ENCODE measurements at regions not wholly inside any gene's neighbourhood (a gene's known extent, or its start where the extent isn't known, plus 50 kb on each side); places are given as distances from the start of the nearest gene placed in this dataset.

DNA sequence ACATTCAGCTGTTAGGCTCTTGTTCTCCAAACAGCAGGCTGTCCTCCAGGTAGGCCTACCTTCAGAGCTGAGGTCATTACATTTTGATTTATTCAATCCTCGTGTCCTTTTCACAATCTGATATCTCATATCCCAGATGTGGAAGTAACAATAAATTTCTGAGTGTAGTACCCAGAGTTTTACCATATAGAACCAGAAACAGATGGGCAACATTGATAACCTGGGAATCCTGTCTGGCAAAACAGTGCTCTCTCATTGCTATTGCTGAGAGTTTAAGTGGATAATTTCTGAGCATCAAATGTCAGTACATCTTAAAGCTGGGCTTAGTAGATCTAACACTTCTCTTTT lies 1007.8 kb downstream of the REEP3 start:
- no peak overlapping the region for H3K4me3 ChIP-seq (replicated peaks in 1 of 2; ENCODE audit: low read depth in 2 of 2, low read length in 2 of 2)
- DNase-seq (ENCODE audit: low read depth in 2 of 2) = no peak
- TF ChIP-seq CTCF (IDR thresholded peaks at IDR 0.05; ENCODE audit: low read depth, low read length) = no peak

GRCh38 chr10:64534616-64535015 lies 1013.4 kb downstream of the REEP3 start:
- H3K4me3 ChIP-seq (replicated peaks in 1 of 2; ENCODE audit: low read depth in 2 of 2, low read length in 2 of 2) = no peak overlapping the region
- TF ChIP-seq CTCF (IDR thresholded peaks at IDR 0.05; ENCODE audit: low read depth, low read length) = no peak
- DNase-seq (ENCODE audit: low read depth in 2 of 2) = no peak

- TF ChIP-seq CTCF (IDR thresholded peaks at IDR 0.05; ENCODE audit: low read depth, low read length) = no peak
- no peak overlapping the region for H3K4me3 ChIP-seq (replicated peaks in 1 of 2; ENCODE audit: low read depth in 2 of 2, low read length in 2 of 2)
- DNase-seq (ENCODE audit: low read depth in 2 of 2) = no peak
Observed at GRCh38 chr10:64535131-64535867, 1014.1 kb downstream of the REEP3 start.

DNA sequence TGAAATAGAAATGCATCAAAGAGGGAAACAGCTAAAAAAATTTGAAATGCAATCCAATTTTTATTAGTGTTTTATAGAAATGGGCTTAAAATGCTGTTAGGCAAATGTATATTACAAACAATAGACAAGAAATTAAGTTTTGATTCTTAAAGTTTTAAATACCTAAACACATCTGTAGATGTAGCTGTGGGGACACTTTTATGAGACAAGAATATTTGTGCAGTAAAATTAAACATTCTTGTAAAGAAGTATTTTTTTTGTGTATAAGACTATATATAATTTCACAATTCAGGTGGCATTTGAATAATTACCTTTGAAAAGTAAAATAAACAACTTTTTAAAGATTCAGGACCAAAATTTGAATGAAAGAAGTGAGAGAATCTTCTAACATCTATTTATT lies 1015.9 kb downstream of the REEP3 start:
- H3K4me3 ChIP-seq (replicated peaks in 1 of 2; ENCODE audit: low read depth in 2 of 2, low read length in 2 of 2) = no peak overlapping the region
- DNase-seq (ENCODE audit: low read depth in 2 of 2) = no peak
- TF ChIP-seq CTCF (IDR thresholded peaks at IDR 0.05; ENCODE audit: low read depth, low read length) = no peak

- no peak for TF ChIP-seq CTCF (IDR thresholded peaks at IDR 0.05; ENCODE audit: low read depth, low read length)
- DNase-seq (ENCODE audit: low read depth in 2 of 2) = no peak
- no peak overlapping the region for H3K4me3 ChIP-seq (replicated peaks in 1 of 2; ENCODE audit: low read depth in 2 of 2, low read length in 2 of 2)
Observed at GRCh38 chr10:64537928-64538327, 1016.7 kb downstream of the REEP3 start.

GRCh38 chr10:64546073-64546472 lies 1024.9 kb downstream of the REEP3 start:
- DNase-seq (ENCODE audit: low read depth in 2 of 2) = no peak
- no peak for TF ChIP-seq CTCF (IDR thresholded peaks at IDR 0.05; ENCODE audit: low read depth, low read length)
- no peak overlapping the region for H3K4me3 ChIP-seq (replicated peaks in 1 of 2; ENCODE audit: low read depth in 2 of 2, low read length in 2 of 2)

GRCh38 chr10:64547168-64547567 lies 1026.0 kb downstream of the REEP3 start:
- no peak for DNase-seq (ENCODE audit: low read depth in 2 of 2)
- no peak overlapping the region for H3K4me3 ChIP-seq (replicated peaks in 1 of 2; ENCODE audit: low read depth in 2 of 2, low read length in 2 of 2)
- TF ChIP-seq CTCF (IDR thresholded peaks at IDR 0.05; ENCODE audit: low read depth, low read length) = no peak
